CD4-positive, alpha-beta T cell treated with Interleukin-21 for 1 hour (primary cell): ENCODE measurements at regions not wholly inside any gene's neighbourhood (a gene's known extent, or its start where the extent isn't known, plus 50 kb on each side); places are given as distances from the start of the nearest gene placed in this dataset.
"Not testable (repeated sequence)": the region's sequence is repeated elsewhere in the genome, so short reads cannot be mapped to it uniquely, and the experiment has no call there.

Experiments used
- DNase-seq: peaks from one replicate; pipeline ENCODE4 v3.0.0-alpha.2; 2020

DNA sequence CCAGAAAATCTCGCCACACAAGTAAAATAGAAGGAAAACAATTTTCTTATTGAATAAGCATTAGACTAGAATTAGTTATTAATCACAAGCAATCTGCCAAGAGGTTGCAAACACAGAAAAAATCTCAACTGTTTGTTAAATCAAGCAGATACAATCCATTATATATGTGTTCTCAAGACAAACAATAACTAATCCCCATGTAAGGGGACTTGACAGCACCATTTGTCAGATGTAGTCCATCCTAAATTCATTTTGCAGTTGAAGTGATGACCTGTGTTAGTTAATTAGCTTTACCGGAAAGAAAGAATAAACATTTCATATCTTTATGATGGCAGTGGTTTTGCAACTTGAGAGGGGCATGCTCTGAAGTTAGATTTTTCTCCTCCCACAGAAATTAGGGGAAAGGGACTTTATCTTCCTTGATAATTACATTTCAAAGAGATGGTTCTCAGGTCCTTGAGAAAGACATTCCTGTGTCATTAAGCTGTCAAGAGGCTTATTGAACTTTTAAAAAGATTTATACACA is 1588.0 kb downstream of the GRIK2 start:
- DNase-seq: no peak

DNA sequence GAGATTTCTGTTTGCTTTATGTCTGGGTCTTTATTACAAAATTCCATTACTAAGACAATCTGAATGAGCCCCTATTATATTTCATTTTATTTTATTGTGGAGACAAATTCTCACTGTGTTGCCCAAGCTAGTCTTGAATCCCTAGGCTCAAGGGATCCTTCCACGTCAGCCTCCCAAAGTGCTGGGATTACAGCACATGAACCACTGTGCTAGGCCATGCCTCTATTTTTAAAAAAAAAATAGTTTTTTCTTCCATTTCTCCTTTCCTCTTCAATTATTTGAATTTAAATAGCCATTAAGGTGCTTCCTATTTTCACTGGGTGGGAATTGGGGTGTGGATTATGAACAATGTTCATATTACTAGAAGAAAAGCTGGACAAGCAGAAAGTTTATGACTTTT is 1587.4 kb downstream of the GRIK2 start:
- no peak for DNase-seq

DNA sequence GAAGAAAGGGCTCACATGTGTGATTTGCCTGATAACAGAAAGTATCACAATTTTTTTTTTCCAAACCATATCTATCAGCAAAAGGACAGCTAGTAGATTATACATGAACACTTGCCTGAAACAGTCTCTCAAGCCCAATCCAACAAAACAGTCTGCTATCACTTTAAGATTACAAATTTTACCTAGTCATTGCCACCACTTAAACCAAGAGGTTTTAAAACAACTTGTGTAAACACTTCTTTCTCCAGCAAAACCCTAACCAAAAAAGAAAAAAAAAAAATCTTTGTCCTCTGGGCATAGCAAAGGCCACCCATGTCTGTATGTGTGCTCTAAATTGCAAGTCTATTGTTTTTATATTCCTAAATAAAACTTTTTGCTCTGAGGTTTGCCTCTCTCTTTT is 1568.4 kb downstream of the GRIK2 start:
- DNase-seq: no peak

DNA sequence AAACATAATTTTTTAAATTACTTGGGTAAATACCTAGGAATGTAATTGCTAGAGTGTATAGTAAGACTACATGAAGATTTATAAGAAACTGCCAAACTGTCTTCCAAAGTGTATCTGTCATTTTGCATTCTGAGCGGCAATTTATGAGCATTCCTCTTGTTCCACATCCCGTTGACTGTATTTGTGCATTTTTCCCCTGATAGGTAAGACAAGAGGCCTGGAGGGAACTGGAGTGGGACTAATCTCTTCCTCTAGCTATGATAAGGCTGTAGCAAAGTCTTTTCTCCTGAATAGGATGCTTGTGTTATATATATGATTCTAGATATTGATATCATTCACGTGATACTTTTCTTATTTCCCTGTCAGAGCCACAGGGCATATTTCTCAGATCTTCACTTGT is 1557.5 kb downstream of the GRIK2 start:
- DNase-seq: no peak

DNA sequence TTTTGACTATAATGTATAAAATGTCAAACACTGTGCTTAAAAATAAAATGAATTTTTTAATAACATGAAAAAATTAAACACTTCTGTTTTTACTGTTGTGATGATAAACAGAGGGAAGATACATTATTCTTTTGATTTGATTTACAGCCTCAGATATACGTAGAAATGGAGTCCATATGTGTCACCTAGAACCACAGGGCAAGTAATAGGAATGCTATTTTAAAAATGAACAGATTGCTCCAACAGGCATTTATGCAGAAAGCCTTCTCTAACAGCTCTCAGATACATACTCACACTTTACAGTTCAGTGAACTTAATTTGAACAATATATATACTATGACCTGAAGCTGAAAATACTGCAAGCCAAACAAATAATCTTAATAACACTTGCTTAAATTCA is 1551.0 kb downstream of the GRIK2 start:
- DNase-seq: no peak

DNA sequence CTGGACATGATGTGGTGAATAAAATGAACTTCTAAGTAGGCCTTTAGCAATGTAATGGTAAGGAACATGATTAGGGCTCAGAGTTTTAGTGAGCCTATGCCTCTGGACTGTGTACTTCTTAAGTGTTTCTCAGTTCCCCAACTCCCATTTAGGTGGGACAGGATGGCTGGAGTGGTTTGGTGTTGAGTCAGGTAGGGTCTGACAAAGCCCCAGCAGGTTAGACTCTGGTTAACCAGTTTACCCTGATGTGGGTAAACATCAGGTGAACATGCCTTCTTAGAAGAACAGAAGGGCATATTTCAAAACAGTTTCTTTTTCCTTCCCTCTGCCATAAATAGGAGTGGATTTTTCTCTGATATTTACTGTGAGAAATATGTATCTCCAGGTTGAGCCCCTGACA is 1548.7 kb downstream of the GRIK2 start:
- DNase-seq: no peak

DNA sequence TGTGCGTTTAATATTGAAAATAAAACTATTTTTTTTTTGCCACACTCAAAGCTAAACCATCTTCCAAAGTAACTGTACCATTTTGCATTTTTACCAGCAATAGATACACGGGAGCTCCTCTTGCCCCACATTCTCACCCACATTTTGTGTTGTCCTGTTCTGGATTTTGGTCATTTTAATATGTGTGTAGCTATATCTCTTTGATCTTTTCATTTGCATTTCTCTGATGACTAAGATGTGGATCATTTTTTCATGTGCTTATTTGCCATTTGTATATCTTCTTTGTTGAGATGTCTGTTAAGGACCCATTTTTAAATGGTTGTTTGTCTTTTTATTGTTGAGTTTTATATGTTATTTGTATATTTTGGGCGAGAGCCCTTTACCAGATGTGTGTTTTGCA is 1543.5 kb downstream of the GRIK2 start:
- no peak for DNase-seq

DNA sequence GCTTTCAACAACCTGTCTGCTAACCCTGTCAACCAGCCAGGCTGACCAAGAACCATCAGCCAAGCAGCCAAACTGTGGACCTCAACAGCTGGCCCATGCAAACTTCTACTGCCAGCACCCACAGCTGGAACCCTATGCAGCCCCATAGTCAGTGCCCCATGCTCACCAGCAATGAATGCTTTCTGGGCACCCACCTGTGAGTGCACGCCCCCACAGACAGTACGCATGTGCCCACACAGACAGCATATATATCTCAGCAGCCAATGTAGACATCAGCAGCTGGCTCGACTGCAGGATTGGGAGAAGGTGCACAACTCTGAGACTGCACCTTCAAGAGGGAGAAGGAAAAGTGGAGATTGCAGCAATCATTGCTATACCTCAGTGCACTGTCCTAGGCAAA is 1534.6 kb downstream of the GRIK2 start:
- no peak for DNase-seq

DNA sequence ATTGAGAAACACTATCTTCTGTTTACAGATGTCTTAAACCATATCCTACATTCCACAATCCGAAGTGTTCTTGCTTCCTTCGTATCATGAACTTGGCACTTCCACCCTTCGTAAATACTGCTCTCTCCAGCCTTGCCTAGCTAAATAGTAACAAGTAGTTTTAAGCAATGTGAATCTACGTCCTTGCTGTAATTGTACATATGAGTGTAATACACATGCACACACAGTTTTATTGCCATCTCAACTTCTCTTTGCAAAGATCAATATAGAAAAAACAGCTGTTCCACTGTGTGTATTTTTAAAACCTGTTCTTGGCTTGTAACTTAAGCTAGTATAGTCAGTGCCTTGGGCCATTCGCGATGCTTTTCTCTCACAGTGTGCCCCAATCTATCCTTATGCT is 1524.7 kb downstream of the GRIK2 start:
- no peak for DNase-seq

DNA sequence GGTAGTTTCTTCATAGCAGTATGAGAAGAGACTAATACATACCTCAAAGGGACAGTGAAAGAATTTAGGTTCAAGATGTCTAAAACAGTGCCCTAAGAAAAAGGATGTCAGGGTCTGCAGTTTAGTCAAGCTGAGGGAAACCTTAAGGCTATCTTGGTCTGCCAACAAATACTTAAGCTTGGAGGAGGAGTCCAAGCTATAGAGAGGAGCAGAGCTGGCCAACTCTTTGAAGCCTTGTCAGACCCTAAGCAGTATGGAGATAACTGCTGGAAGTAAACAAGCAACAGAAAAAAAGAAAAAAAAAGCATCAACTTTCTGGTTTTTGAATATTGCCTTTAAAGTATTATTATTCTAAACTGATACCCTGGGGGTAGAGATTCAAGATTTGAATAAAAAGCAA is 1518.1 kb downstream of the GRIK2 start:
- no peak for DNase-seq

DNA sequence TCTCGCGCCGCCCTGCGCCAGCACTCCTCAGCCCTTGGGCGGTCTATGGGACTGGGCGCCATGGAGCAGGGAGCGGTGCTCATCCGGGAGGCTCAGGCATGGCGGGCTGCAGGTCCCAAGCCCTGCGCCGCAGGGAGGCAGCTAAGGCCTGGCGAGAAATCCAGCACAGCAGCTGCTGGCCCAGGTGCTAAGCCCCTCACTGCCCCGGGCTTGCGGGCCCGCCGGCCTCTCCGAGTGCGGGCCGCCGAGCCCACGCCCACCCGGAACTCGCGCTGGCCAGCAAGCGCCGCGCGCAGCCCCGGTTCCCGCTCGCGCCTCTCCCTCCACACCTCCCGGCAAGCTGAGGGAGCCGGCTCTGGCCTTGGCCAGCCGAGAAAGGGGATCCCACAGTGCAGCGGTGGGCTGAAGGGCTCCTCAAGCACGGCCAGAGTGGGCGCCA is 1517.2 kb downstream of the GRIK2 start:
- not testable (repeated sequence) for DNase-seq

DNA sequence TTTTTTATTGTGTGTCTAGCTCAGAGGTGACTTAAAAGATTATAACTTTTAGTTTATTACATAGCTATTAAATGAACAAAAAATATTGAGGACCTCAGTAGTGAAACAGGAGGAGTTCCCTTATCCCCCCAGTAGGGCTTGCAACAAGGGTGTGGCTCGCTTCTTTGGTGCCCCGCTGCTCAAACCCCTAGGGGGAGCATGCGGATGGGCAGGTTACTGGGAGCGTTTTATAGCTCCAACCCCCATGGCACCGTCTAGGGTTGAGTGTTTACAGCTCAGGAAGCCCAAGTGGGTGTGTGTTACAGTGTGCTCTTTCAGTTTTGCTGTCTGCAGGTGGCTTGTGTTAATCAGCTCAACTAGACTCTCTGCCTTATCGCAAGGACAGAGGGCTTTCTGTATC is 1513.7 kb downstream of the GRIK2 start:
- DNase-seq: no peak

DNA sequence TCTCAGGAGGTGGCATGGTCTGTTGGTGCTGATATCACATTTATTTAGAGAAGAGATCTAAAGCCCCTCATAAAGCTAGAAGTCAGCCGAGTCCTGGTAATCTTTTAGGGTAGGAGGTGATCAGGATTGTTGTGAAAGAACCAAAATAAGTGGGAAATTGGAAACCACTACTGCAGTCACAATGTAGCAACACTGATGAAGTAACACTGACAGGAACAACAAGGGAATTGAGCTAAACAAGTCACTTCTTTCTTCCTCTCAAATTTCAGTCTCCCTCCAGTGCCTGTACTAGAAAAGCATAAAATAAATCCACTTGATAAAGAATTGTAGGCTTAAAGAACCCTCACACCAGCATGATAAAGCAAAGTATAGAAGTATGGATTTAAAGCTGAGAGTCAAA is 1509.0 kb downstream of the GRIK2 start:
- DNase-seq: no peak

DNA sequence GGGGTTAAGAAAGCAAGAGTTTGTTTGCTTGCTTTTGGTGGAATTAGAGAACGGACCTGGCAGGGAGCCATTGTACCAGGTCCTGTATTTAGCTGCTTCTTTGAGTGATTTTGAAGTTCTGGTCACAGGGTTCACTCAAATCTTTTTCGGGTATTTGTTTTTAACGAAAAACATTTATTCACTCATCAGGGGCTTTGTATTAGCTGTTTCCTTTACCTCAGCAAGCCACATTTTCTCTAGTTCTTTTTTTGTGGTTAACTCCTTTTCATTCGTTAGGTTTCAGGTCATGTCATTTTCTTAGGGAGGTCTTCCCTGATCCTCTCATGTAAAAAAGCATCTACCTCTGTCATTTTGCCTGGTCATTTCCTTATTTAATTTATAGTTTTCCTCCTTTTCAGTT is 1502.2 kb downstream of the GRIK2 start:
- DNase-seq: no peak

DNA sequence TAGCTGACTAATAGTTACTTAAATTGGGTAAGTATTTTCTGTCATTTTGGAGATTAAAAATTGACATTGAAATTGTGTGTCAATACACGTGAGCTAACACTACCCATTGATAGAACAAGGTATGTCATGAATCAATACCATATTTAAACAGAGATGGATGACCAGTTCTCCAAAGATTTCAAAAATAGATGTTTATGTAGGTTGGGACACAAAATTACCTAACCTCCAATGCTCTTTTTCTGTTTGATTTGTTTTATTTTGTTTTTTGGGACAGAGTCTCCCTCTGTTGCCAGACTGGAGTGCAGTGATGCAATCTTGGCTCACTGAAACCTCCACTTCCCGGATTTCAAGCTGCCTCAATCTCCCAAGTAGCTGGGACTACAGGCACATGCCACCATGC is 1491.7 kb downstream of the GRIK2 start:
- no peak for DNase-seq

DNA sequence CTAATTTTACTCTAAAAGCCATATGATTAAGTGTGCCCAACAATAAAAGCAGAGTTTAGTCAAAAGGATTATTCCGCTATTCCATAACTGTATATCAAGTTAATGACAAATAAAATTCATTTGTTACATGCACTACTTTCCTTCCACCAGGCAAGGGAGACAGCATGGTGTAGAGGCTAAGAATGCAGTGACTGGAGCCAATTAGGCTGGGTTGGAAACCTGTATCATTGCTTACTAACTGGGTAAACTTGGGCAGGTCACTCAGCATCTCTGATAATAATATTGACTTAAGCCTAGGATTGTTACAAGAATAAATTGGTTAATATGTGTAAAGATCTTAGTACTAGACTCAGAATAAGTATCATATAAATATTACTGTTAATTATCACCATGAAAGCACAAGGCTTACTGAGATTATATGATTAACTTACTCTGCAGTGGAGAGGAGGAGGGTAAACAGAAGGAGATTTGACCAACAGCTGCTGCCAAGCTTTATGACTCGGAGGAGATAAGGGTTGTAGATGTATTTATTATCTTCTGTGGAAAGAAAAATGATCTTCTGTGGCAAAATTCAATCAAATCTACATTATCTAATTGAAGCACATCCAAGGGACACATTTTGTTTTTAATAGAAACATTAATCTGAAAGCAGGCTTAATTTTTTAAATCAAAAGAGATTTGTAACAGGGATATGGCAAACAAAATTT is 1459.9 kb downstream of the GRIK2 start:
- DNase-seq: no peak

DNA sequence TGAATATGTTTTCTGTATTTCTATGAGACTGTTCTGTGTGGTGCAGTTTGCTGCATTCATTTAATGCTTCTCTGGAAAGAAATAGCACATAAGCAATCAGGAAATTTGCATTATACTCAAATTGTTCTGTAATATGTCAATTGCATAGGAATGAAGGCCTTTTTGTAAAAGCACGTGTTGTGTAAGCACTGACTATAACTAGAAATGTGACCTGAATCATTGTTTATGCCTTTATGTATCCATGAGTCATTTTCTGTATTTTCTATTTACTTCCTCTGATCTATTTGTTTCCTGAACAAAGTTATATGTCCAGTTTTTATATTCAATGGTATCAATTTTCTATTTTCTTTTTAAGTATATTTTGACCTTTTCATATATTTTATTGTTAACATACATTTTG is 1455.3 kb downstream of the GRIK2 start:
- no peak for DNase-seq

DNA sequence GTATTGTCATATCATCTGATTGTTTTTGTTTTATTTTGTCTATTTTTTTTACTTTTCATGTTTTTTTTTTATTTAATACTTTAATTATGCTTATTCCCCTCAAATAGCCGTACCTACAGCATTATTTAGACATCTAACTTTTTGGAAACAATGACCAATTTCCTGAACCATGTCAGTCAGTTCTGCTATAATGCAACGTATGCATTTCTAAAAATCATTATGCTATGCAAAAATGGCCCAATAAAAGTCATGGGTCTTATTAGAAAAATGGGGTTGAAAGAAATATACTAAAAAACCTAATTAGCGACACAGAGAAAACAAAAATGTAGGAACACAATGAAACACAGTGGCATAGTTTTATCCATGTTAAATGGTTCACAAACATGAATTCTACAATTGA is 1454.7 kb downstream of the GRIK2 start:
- no peak for DNase-seq

DNA sequence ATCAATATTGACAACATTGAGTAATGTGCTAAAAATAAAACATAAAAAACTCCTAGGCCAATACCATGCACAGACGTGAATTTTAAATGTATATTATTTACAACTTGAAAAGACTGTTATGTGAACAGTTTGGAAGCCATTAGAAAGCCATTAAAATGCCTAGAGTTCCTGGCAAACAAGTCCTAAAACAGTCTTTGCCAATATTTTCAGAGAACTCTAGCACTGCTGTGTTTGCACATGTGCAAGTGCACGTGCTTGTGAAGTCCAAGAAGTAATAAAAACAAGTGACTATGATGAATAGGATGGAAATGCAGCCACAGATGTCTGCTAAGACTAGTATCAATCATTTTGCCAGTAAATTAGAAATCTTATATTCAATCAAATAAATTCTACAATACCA is 1447.6 kb downstream of the GRIK2 start:
- no peak for DNase-seq

DNA sequence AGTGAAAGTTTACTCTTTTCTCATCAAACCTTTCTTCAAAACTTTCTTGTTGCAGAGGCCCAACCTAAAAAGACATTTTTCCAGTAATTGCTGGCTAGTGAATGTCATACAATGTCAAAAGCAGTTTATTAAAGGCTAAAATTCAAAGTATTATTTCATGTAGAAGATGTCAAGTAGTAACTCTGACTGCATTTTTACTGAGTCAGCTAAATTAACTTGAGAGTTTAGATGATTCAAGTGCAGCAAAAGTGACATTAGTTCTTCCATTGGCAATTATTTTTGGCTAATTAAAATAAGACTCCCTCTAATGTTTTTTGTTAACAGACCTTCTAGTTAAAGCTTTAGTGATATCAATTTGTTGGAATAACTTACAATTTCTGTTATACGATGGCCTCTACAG is 1438.5 kb downstream of the GRIK2 start:
- no peak for DNase-seq

DNA sequence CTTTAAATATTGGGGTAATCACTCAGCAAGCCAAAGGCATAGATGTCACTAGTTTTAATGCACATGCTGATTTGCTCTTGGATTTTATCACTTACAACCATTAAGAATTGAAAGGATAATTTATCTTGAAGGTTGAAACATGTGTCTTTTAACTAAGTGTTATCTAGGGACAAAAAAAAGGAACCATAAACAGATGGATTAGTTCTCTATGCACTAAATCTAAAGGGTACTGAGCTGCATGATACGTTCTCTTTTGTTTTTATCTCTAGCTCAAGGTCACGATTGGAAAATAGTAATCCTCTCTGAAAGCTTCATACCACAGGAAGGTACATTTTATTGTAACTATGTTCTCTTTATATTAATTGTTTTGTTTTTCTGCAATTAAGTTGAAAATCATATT is 1426.6 kb downstream of the GRIK2 start:
- no peak for DNase-seq

DNA sequence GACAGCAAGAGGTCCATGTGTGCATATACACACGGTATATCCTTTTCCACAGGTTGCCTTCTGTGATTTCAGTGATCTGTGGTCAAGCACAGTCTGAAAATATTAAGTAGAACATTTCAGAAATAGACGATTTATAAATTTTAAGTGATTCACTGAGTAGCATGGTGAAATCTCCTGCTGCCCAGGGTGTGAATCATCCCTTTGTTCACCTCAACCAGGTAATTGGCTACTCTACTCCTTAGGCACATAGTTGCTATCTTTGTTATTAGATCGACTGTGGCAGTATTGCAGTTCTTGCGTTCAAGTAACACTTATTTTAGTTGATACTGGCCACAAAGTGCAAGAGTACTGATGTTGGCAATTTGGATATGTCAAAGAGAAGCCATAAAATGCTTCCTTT is 1421.7 kb downstream of the GRIK2 start:
- no peak for DNase-seq

DNA sequence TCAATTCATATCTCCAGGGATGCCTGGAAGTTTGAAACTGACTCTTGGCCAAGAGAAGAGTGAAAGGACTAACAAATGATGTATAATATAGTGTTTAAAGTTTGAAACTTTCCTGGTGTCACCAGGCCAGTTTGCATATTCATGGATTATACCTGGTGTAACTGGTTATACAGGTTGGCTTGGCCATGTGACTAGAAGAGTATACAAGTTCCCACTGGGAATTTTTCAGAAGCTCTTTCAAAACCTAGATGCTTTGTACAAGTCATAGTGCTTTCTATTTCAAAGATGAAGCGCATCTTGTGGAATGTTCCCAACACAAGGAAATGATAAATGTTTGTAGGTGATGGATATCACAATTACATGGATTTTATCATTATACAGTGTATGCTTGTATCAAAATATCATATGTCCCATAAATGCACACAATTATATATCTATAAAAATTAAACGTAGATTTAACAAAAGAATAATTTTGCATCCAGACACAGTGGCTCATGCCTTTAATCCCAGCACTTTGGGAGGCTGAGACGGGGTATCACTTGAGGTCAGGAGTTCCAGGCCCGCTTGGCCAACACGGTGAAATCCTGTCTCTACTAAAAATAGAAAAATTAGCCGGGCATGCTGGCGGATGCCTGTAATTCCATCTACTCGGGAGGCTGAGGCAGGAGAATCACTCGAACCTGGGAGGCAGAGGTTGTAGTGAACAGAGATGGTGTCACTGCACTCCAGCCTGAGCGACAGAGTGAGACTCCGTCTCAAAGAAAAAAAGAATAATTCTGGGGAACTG is 1420.2 kb downstream of the GRIK2 start:
- no peak for DNase-seq

DNA sequence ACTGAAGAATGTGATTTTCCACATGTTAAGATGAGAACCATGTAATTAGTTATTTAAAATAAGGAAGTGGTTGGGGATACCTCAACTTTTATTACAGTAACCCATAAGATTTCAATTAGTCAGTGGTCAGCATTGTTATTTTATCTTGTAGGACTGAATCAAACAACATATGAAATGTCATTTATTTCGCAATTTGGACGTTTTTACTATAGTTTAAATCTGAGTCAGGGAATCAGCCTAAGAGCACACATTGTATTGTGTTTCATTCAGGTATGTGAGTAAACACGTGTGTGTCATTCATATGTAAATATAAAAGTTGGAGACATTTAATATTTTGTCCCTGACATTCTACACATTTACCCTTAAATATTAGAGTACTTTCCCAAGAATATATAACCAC is 1418.7 kb downstream of the GRIK2 start:
- no peak for DNase-seq
